Left ventricle myocardium superior (tissue), 1 donor: ENCODE measurements at regions not wholly inside any gene's neighbourhood (a gene's known extent, or its start where the extent isn't known, plus 50 kb on each side); places are given as distances from the start of the nearest gene placed in this dataset.

Experiments
- ATAC-seq: fragments of 200-7000 bp; cut with Tn5 transposase; one replicate; pipeline ENCODE4 v1.9.1; 2020; ENCODE audit warnings: mild to moderate bottlenecking, moderate library complexity
- DNase-seq: peaks from one replicate; pipeline ENCODE4 v3.0.0-alpha.2; 2020
- intact Hi-C: fragments of 100-400 bp; cut with micrococcal nuclease; formaldehyde crosslinking; loops from one replicate; pipeline ENCODE4 v1.11.0; 2022
- donor health status: DM: no; HTN: yes; CAD: no; lungs with severe emphysema.

- DNase-seq (no peak), ATAC-seq (no peak)
- intact Hi-C loops, result no loop called here
Measured at GRCh38 chr3:161444694-161445077, 51.9 kb upstream of the OTOL1 start.

GRCh38 chr3:161443921-161444693, 52.5 kb upstream of the OTOL1 start:
- DNase-seq, result no peak
- no peak for ATAC-seq
- intact Hi-C loops, result no loop called here

- intact Hi-C loops, result no loop called here
- no peak for ATAC-seq
- DNase-seq, result no peak
Measured at GRCh38 chr3:161430307-161430706, 59.0 kb upstream of the SPTSSB start.

- intact Hi-C loops, result loop anchor here (10.0 kb wide), 1 partner anchor 723 kb away; no protein-coding TSS in a partner anchor
- no peak for DNase-seq
- ATAC-seq, result no peak
Measured at GRCh38 chr3:161427347-161427746, 56.0 kb upstream of the SPTSSB start.

GRCh38 chr3:161426758-161427157, 55.4 kb upstream of the SPTSSB start:
- ATAC-seq (no peak), DNase-seq (no peak)
- intact Hi-C loops, result loop anchor here (10.0 kb wide), 1 partner anchor 722 kb away; no protein-coding TSS in a partner anchor

GRCh38 chr3:161423911-161424522, 52.7 kb upstream of the SPTSSB start:
- intact Hi-C loops, result loop anchor here (2.0 to 10.0 kb wide), 2 partner anchors 149 to 719 kb away; no protein-coding TSS in a partner anchor
- DNase-seq, result no peak
- ATAC-seq, result peak; percentile 51

- no peak for ATAC-seq
- DNase-seq, result no peak
- intact Hi-C loops, result loop anchor here (10.0 kb wide), 1 partner anchor 717 kb away; no protein-coding TSS in a partner anchor
Measured at GRCh38 chr3:161422171-161422700, 50.9 kb upstream of the SPTSSB start.
